ENCODE measurements at regions not wholly inside any gene's neighbourhood (a gene's known extent, or its start where the extent isn't known, plus 50 kb on each side); places are given as distances from the start of the nearest gene placed in this dataset.

- ChIA-PET CTCF (no interaction called here), POLR2A (no interaction called here)
- no peak for DNase-seq (ENCODE audit: low read depth, low spot score)
Measured at GRCh38 chr3:96236522-96236921, 577.9 kb upstream of the EPHA6 start.

GRCh38 chr3:96259299-96259698 lies 555.1 kb upstream of the EPHA6 start:
- no peaks in the 10 kb centered on the region for H3K27me3 ChIP-seq (ENCODE audit: control insufficient read depth, insufficient read depth, low read length)
- H3K9me3 ChIP-seq (ENCODE audit: control insufficient read depth, insufficient read depth, low read length): 0 out of 2 replicates have a peak, but pooled peaks cover 2% of the 10 kb centered on the region
- ChIA-PET POLR2A (no interaction called here), CTCF (no interaction called here)
- no peak overlapping the region for H3K27ac ChIP-seq (ENCODE audit: low read depth, low read length)
- H3K4me3 ChIP-seq (ENCODE audit: low read depth, low read length): no peak overlapping the region
- TF ChIP-seq CTCF (IDR thresholded peaks at IDR 0.05; ENCODE audit: low read depth, low read length): no peak
- DNase-seq (ENCODE audit: low read depth, low spot score): no peak

More at GRCh38 chr3:96236522-96236921, 577.9 kb upstream of the EPHA6 start:
- no peak for TF ChIP-seq CTCF (IDR thresholded peaks at IDR 0.05; ENCODE audit: low read depth, low read length)
- no peak overlapping the region for H3K4me3 ChIP-seq (ENCODE audit: low read depth, low read length)
- no peaks in the 10 kb centered on the region for H3K9me3 ChIP-seq (ENCODE audit: control insufficient read depth, insufficient read depth, low read length)
- no peak overlapping the region for H3K27ac ChIP-seq (ENCODE audit: low read depth, low read length)
- H3K27me3 ChIP-seq (ENCODE audit: control insufficient read depth, insufficient read depth, low read length): no peaks in the 10 kb centered on the region

- CTCF ChIA-PET: no interaction called here
- Histone ChIP-seq H3K27me3 (ENCODE audit: control insufficient read depth, insufficient read depth, low read length) (no peaks in the 10 kb centered on the region), H3K27ac (ENCODE audit: low read depth, low read length) (no peak overlapping the region), H3K9me3 (ENCODE audit: control insufficient read depth, insufficient read depth, low read length) (no peaks in the 10 kb centered on the region), H3K4me3 (ENCODE audit: low read depth, low read length) (no peak overlapping the region)
- no peak for TF ChIP-seq CTCF (IDR thresholded peaks at IDR 0.05; ENCODE audit: low read depth, low read length)
- no peak for DNase-seq (ENCODE audit: low read depth, low spot score)
- POLR2A ChIA-PET: no interaction called here
Measured at GRCh38 chr3:96264701-96265100, 549.7 kb upstream of the EPHA6 start.

- CTCF ChIA-PET: no interaction called here
- DNase-seq (ENCODE audit: low read depth, low spot score): no peak
- TF ChIP-seq CTCF (IDR thresholded peaks at IDR 0.05; ENCODE audit: low read depth, low read length): no peak
- Histone ChIP-seq H3K27me3 (ENCODE audit: control insufficient read depth, insufficient read depth, low read length) (no peaks in the 10 kb centered on the region), H3K27ac (ENCODE audit: low read depth, low read length) (no peak overlapping the region), H3K9me3 (ENCODE audit: control insufficient read depth, insufficient read depth, low read length) (no peaks in the 10 kb centered on the region), H3K4me3 (ENCODE audit: low read depth, low read length) (no peak overlapping the region)
- POLR2A ChIA-PET: no interaction called here
Measured at GRCh38 chr3:96266395-96267190, 547.8 kb upstream of the EPHA6 start.

GRCh38 chr3:96267577-96267976 lies 546.8 kb upstream of the EPHA6 start:
- no peak for DNase-seq (ENCODE audit: low read depth, low spot score)
- Histone ChIP-seq H3K27ac (ENCODE audit: low read depth, low read length) (no peak overlapping the region), H3K27me3 (ENCODE audit: control insufficient read depth, insufficient read depth, low read length) (no peaks in the 10 kb centered on the region), H3K9me3 (ENCODE audit: control insufficient read depth, insufficient read depth, low read length) (no peaks in the 10 kb centered on the region), H3K4me3 (ENCODE audit: low read depth, low read length) (no peak overlapping the region)
- no peak for TF ChIP-seq CTCF (IDR thresholded peaks at IDR 0.05; ENCODE audit: low read depth, low read length)
- ChIA-PET CTCF (no interaction called here), POLR2A (no interaction called here)
